ENCODE measurements at regions not wholly inside any gene's neighbourhood (a gene's known extent, or its start where the extent isn't known, plus 50 kb on each side); places are given as distances from the start of the nearest gene placed in this dataset.

- DNase-seq: no peak
Observed at GRCh38 chr3:31157047-31157694, 262.7 kb upstream of the GADL1 start.

DNA sequence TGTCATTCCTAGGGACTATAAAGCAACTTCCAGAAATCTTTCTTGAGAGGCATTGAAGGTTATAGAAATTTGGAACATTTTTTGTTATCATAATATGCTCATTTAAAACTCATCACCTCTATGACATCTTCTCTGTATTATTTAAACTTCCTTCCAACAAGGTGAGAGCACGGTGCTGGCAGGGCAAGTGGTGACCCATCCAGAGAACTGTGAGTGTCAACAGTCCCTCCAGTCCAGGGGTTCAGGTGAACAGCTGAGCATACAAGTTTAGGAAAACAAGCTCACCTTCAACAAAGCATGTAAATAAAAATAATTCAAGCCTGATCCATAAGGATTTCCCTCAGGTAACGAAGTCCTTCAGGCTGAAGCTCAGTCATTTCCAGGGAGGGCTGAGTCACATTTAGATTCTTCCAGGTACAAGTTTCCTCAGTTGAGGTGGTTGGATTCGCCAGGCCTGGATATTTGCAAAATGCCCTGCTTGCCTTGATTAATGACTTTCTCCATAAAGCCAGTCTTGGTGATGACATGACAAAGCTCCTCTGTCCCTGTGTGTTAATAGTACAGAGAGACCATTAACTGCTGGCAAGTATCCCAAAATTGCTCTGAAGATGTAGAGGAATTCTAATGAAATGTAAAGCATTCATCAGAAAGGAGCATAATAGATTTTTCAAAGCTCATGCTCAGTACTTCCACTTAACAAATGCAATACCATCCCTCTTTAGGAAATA lies 263.6 kb upstream of the GADL1 start:
- DNase-seq: no peak

GRCh38 chr3:31159331-31160039 lies 265.0 kb upstream of the GADL1 start:
- no peak for DNase-seq

- no peak for DNase-seq
Observed at GRCh38 chr3:31161889-31162288, 267.4 kb upstream of the GADL1 start.

DNA sequence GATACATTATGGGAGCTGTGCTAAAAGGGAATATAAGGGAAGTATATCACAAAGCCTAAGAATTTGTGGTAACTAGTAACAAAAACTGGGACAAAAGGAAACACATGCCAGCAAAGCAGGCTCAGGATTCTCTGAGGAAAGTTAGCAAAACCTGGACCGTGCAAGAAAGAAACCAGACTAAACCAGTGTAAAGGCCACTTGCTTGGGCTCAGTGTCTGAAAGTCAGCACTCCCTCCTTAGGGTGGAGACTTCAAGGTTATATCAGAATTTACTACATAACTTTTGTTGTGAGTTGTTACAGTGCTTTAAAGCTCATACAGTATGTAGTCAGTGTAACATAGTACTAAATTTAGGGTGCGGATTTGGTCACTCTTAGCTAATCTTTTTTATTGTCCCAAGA lies 269.9 kb upstream of the GADL1 start:
- DNase-seq: no peak

DNA sequence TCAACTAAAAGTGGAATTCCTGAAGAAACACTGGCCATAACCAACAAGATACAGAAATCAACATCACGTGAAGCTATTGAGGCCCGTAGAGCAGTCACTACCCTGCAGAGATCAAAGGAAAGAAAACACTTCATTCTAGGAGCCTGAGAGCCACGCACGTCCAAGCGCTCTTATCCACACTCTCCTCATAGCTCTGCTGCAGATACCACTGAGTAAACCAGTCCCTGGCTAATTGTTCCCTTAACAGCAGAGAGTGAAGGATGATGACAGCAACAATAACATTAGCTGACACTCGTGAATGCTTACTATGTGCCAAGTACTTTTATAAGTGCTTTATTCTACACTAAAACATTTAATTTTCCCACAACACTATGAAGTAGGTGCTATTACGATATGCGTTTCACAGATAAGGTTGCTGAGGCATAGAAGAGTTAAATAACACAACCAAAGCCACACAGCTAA lies 271.0 kb upstream of the GADL1 start:
- no peak for DNase-seq

DNA sequence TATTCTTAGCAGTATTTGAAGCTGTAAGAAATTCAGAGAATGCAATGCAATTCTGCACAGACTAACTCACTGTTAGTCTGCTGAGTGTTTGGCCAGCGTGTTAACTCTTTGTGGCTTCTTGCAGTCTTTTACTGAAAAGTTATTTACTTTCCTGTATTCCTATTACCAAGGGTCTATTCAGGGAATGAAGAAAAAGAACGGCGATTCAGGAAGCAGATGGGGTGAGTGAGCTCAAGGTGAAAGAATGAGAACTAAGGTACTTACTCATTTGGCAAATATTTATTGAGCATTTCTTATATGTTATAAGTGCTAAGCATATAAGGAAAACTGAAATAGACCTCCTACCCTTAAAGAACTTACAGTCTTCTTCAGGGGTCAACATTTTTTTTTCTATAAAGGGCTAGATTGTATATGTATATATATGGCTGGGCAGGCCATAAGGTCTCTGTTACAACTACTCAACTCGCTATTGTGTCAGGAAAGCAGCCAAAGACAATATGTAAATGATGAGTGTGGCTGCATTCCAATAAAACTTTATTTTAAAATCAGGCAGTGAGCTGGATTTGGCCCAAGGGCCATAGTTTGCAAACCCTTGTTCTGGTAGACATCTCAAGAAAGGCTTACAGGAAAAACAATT lies 271.9 kb upstream of the GADL1 start:
- DNase-seq: no peak

GRCh38 chr3:31167666-31168065 lies 273.2 kb upstream of the GADL1 start:
- DNase-seq: no peak

GRCh38 chr3:31170932-31171670 lies 276.6 kb upstream of the GADL1 start:
- no peak for DNase-seq

GRCh38 chr3:31172336-31172735 lies 277.9 kb upstream of the GADL1 start:
- DNase-seq: no peak

DNA sequence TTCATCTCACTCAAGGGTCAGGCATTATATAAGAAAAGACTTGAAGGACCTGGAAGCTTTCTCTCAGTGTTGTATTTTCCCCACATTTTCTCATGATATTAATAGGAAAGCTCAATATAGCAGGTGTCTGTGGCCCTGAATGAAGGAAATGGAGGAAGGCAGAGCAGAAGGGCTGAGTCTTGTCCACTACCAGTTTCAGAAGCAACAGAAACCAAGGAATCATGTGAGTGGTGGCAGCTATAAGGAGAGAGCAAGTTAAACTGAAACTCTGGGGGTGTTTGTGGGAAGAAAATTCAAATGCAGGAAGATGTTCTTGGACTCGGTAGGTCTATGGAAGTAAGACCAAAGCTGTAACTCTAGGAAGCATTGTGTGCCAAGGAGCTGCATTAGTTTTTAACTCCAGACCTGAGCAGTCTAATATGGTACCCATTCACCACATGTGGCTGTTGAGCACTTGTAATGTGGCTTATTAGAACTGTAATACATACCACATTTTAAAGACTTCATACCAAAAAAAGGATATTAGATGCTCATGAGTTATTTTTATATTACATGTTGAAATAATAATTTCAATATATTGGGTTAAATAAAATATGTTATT lies 278.8 kb upstream of the GADL1 start:
- no peak for DNase-seq

DNA sequence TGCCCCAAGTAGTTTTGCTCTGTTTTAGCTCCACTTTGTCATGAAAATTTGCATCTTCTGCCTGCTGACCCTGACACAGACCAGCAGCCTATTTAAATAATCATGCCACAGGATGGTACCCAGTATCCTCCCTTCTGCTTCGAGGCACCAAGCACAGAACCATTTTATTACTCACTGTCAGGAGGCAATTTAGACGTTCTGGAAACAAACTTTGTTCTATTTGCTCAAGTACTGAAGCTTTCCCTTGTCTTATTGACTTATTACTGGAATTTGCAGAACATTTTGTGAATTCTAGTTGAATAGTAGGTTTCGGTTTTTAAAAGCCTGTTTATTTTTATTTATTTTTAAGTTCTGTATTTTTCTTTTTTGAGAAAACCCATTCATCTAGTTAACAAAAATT lies 279.6 kb upstream of the GADL1 start:
- no peak for DNase-seq

DNA sequence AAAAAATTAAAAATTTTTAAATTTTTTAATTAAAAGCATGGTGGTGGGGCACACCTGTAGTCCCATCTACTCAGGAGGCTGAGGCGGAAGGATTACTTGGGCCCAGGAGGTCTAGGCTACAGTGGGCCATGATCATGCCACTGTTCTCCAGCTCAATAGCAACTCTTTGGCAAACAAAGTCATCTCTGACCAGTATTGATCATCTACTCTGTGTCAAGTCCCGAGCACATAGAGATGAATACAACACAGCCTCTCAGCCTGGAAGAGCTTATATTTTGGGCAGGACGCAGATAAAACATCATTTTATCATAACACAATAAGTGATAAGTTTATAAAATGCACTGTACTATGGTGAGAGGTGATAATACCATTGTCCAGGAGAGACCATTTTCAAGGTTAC lies 281.6 kb upstream of the GADL1 start:
- DNase-seq: no peak

DNA sequence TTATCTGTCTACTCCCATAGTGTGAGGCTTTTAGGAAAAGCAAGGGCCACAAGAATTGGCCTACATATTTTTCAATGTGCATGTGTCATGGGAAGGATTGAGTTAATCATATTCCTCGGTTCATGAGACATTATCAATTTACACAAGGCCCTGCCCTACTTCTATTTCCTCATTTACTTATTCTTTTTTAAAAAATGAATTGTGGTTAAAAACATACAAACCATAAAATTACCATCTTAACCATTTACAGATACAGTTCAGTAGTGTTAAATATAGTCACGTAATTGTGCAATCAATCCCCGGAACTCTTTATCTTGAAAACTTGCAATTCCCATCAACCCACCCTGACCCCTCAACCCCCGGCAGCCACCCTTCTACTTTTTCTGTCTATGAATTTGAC lies 284.0 kb upstream of the GADL1 start:
- DNase-seq: no peak

DNA sequence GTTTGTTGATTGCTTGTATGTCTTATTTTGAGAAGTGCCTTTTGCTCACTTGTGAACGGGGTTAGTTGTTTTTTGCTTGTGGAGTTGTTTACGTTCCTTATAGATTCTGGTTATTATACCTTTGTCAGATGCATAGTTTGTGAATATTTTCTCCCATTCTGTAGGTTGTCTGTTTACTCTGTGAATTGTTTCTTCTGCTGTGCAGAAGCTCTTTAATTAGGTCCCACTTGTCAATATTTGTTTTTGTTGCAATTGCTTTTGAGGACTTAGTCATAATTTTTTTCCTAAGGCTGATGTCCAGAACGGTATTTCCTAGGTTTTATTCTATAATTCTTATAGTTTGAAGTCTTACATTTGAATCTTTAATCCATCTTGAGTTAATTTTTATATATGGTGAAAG lies 285.3 kb upstream of the GADL1 start:
- no peak for DNase-seq

DNA sequence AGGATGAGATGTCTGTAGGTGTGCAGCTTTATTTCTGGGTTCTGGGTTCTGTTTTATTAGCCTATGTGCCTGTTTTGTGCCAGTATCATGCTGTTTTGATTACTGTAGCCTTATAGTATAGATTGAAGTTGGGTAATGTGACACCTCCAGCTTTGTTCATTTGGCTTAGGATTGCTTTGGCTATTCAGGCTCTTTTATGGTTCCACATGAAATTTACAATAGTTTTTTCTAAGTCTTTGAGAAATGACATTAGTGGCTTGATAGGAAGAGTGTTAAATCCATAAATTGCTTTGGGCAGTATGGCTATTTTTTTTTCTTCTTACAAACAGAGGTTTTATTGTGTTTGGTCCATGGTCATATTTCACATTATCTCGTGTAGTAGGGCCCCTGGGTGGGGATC lies 285.8 kb upstream of the GADL1 start:
- DNase-seq: no peak

DNA sequence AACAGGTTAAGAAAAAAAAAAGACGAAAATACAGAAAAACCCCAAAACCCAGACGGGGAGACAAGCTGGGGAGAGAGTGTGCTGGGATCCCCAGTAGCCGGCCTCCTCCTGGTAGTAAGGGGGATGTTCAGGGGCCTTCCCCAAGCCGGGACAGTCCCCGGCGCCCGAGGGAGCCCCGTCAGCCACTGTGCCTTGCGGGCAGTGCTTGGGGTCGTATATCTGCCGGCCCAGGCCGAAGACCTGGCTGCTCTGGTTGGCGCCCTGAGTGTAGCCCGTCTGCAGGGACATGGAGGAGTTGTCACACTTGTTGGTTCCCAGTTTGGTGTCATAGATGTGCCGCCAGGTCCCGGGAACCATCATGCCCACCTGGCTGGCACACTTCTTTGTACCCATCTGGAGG lies 287.2 kb upstream of the GADL1 start:
- DNase-seq: no peak

DNA sequence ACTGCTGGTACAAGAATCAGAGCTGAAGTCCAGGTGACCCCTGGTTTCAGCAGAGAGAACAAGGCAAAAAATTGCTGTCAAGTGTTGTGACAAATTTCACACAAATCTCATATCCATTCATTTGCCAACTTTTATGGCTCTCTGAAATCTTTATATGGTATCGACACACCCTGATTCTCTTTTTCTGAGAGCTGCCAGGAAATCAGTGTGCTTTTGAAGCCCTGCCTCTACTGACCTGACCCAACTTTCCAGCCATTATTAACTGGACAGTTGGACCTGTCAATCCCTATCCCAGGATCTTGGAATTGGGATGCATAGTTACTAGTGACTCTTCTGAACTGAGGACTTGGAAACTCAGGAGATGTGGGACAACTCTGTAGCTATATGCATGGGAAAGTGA lies 288.2 kb upstream of the GADL1 start:
- no peak for DNase-seq

- no peak for DNase-seq
Observed at GRCh38 chr3:31184261-31185061, 290.0 kb upstream of the GADL1 start.

- DNase-seq: no peak
Observed at GRCh38 chr3:31185062-31185357, 290.5 kb upstream of the GADL1 start.

DNA sequence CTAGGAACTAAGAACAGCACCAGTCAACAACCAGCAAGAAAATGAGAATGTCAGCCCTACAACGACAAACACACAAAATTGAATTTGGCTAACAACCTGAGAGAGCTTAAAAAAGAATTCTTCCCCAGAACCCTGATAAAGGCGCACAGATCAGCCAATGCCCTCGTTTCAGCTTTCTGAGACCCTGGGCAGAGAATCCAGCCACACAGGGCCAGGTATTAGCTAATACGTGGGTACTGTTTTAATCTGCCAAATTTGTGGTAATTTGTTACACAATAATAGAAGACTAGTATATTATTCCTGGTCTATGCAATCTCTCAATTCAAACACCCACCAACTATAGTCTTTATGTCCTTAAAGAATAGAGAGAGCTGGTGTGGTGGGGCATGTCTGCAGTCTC lies 291.6 kb upstream of the GADL1 start:
- no peak for DNase-seq

GRCh38 chr3:31187380-31187779 lies 292.9 kb upstream of the GADL1 start:
- DNase-seq: no peak
